Glomerular visceral epithelial cell (primary cell): ENCODE measurements at regions not wholly inside any gene's neighbourhood (a gene's known extent, or its start where the extent isn't known, plus 50 kb on each side); places are given as distances from the start of the nearest gene placed in this dataset.
"Not testable (repeated sequence)": the region's sequence is repeated elsewhere in the genome, so short reads cannot be mapped to it uniquely, and the experiment has no call there.

Experiments used
- DNase-seq: peaks from one replicate; pipeline ENCODE4 v3.0.0-alpha.2; 2016; ENCODE audit errors: extremely low spot score

GRCh38 chr11:25319127-25319526, 822.3 kb downstream of the LUZP2 start:
- no peak for DNase-seq

- no peak for DNase-seq
Observed at GRCh38 chr11:25327656-25328055, 830.8 kb downstream of the LUZP2 start.

GRCh38 chr11:25339281-25339680, 842.4 kb downstream of the LUZP2 start:
- no peak for DNase-seq

- DNase-seq: no peak
Observed at GRCh38 chr11:25349537-25349936, 852.7 kb downstream of the LUZP2 start.

GRCh38 chr11:25350899-25351803, 854.3 kb downstream of the LUZP2 start:
- DNase-seq: no peak

GRCh38 chr11:25357133-25357532, 860.3 kb downstream of the LUZP2 start:
- DNase-seq: no peak

GRCh38 chr11:25377466-25377865, 880.6 kb downstream of the LUZP2 start:
- no peak for DNase-seq

- no peak for DNase-seq
Observed at GRCh38 chr11:25396847-25397246, 900.0 kb downstream of the LUZP2 start.

- DNase-seq: no peak
Observed at GRCh38 chr11:25408146-25408545, 911.3 kb downstream of the LUZP2 start.

- no peak for DNase-seq
Observed at GRCh38 chr11:25415793-25416192, 916.1 kb upstream of the ANO3 start.

- DNase-seq: peak; percentile 27
Observed at GRCh38 chr11:25423436-25424199, 908.3 kb upstream of the ANO3 start.

GRCh38 chr11:25432376-25432775, 899.6 kb upstream of the ANO3 start:
- no peak for DNase-seq

GRCh38 chr11:25435197-25435596, 896.7 kb upstream of the ANO3 start:
- no peak for DNase-seq

GRCh38 chr11:25436326-25436725, 895.6 kb upstream of the ANO3 start:
- no peak for DNase-seq

GRCh38 chr11:25441421-25441820, 890.5 kb upstream of the ANO3 start:
- no peak for DNase-seq

- DNase-seq: no peak
Observed at GRCh38 chr11:25449091-25449490, 882.8 kb upstream of the ANO3 start.

- no peak for DNase-seq
Observed at GRCh38 chr11:25453471-25453870, 878.5 kb upstream of the ANO3 start.

GRCh38 chr11:25456211-25456610, 875.7 kb upstream of the ANO3 start:
- DNase-seq: no peak

GRCh38 chr11:25483915-25484635, 847.9 kb upstream of the ANO3 start:
- DNase-seq: no peak

GRCh38 chr11:25485315-25485714, 846.6 kb upstream of the ANO3 start:
- DNase-seq: no peak

GRCh38 chr11:25486338-25486737, 845.6 kb upstream of the ANO3 start:
- not testable (repeated sequence) for DNase-seq

GRCh38 chr11:25488176-25488575, 843.8 kb upstream of the ANO3 start:
- DNase-seq: not testable (repeated sequence)
